GM23338 (cell line): ENCODE measurements at regions not wholly inside any gene's neighbourhood (a gene's known extent, or its start where the extent isn't known, plus 50 kb on each side); places are given as distances from the start of the nearest gene placed in this dataset.

Experiments
- ATAC-seq: fragments of 200-7000 bp; cut with Tn5 transposase; 3 replicates; pipeline ENCODE4 v1.9.1; 2020
- DNase-seq: peaks from one replicate; pipeline ENCODE4 v3.0.0-alpha.2; 2015; ENCODE audit warnings: low spot score
- H2AFZ ChIP-seq: fragments of 200-600 bp; sonication (generic); 2 replicates; pipeline ENCODE4 v1.8.0; 2016; ENCODE audit warnings: antibody characterized with exemption, mild to moderate bottlenecking, moderate library complexity
- H3F3A ChIP-seq: fragments of 200-600 bp; sonication (generic); replicated peaks from 2 replicates; pipeline ENCODE4 v1.8.0; 2017; ENCODE audit warnings: antibody characterized with exemption, mixed run types, low read depth
- H3K27ac ChIP-seq: fragments of 200-600 bp; sonication (generic); 2 replicates; pipeline ENCODE4 v1.6.1; 2016; ENCODE audit warnings: low read depth
- H3K27me3 ChIP-seq: fragments of 200-600 bp; sonication (generic); 2 replicates; pipeline ENCODE4 v1.8.0; 2016; ENCODE audit warnings: mild to moderate bottlenecking, mixed run types, moderate library complexity; ENCODE audit not compliant: insufficient read depth
- H3K36me3 ChIP-seq: fragments of 200-600 bp; sonication (generic); 2 replicates; pipeline ENCODE4 v1.8.0; 2016; ENCODE audit warnings: mild to moderate bottlenecking; ENCODE audit not compliant: insufficient read depth
- H3K4me1 ChIP-seq: fragments of 200-600 bp; sonication (generic); 2 replicates; pipeline ENCODE4 v1.8.0; 2016; ENCODE audit warnings: mild to moderate bottlenecking, moderate library complexity; ENCODE audit not compliant: insufficient read depth
- H3K4me2 ChIP-seq: fragments of 200-600 bp; sonication (generic); 2 replicates; pipeline ENCODE4 v1.7.1; 2017; ENCODE audit warnings: mixed run types
- H3K4me3 ChIP-seq: fragments of 200-600 bp; sonication (generic); 2 replicates; pipeline ENCODE4 v1.6.1; 2016; ENCODE audit warnings: mixed run types
- H3K79me2 ChIP-seq: fragments of 200-600 bp; sonication (generic); replicated peaks from 2 replicates; pipeline ENCODE4 v1.8.0; 2017; ENCODE audit warnings: mild to moderate bottlenecking; ENCODE audit not compliant: insufficient read depth
- H3K9me2 ChIP-seq: fragments of 200-600 bp; sonication (generic); 2 replicates; pipeline ENCODE4 v1.8.0; 2017; ENCODE audit not compliant: insufficient read depth
- H4K20me1 ChIP-seq: fragments of 200-600 bp; sonication (generic); replicated peaks from 2 replicates; pipeline ENCODE4 v1.8.0; 2017; ENCODE audit warnings: mild to moderate bottlenecking; ENCODE audit not compliant: insufficient read depth
- H3K27ac Mint-ChIP-seq: 2 replicates; pipeline ENCODE4 v1.8.0; 2020; ENCODE audit warnings: inconsistent platforms, mild to moderate bottlenecking, moderate library complexity, mixed read lengths
- H3K27me3 Mint-ChIP-seq: 3 replicates; pipeline ENCODE4 v1.8.0; 2022; ENCODE audit warnings: low read depth, mild to moderate bottlenecking, moderate library complexity, mixed read lengths, inconsistent platforms; ENCODE audit not compliant: insufficient read depth, poor library complexity
- H3K36me3 Mint-ChIP-seq: 3 replicates; pipeline ENCODE4 v1.8.0; 2021; ENCODE audit warnings: low read depth, mild to moderate bottlenecking, inconsistent platforms, moderate library complexity, mixed read lengths
- H3K4me1 Mint-ChIP-seq: 3 replicates; pipeline ENCODE4 v1.8.0; 2020; ENCODE audit warnings: mild to moderate bottlenecking, inconsistent platforms, mixed read lengths
- H3K4me3 Mint-ChIP-seq: 3 replicates; pipeline ENCODE4 v1.8.0; 2021; ENCODE audit warnings: moderate library complexity, mild to moderate bottlenecking, inconsistent platforms, mixed read lengths
- H3K9me3 Mint-ChIP-seq: 3 replicates; pipeline ENCODE4 v1.8.0; 2020; ENCODE audit warnings: moderate library complexity, mild to moderate bottlenecking, inconsistent platforms, mixed read lengths
- CREB1 ChIP-seq: fragments of 250-450 bp; sonication (Bioruptor Pico); IDR thresholded peaks from 2 replicates; pipeline ENCODE4 v1.5.0; 2020; ENCODE audit warnings: low read depth, mild to moderate bottlenecking, moderate library complexity
- CTCF ChIP-seq, 2 experiments: fragments of 200-600 bp in 1 of 2; sonication (generic) in 1 of 2; conservative IDR thresholded peaks; 2 replicates each; pipeline versions ENCODE4 v1.5.1 to v1.6.1; 2016 to 2017; ENCODE audit warnings: antibody characterized with exemption in 2 of 2, low read depth in 2 of 2, mild to moderate bottlenecking in 2 of 2, moderate library complexity in 1 of 2
- EZH2 ChIP-seq: fragments of 200-600 bp; sonication (generic); IDR thresholded peaks from one replicate; pipeline ENCODE4 v1.8.0; 2017; ENCODE audit warnings: antibody characterized with exemption, mild to moderate bottlenecking, low read depth; ENCODE audit not compliant: unreplicated experiment
- EZH2phosphoT487 ChIP-seq: fragments of 200-600 bp; sonication (generic); IDR thresholded peaks from one replicate; pipeline ENCODE4 v1.8.1; 2018; ENCODE audit warnings: antibody characterized with exemption; ENCODE audit not compliant: unreplicated experiment
- NANOG ChIP-seq: IDR thresholded peaks from 2 replicates; pipeline ENCODE4 v1.6.1; 2016; ENCODE audit warnings: antibody characterized with exemption, borderline replicate concordance
- POLR2AphosphoS5 ChIP-seq: IDR thresholded peaks from 2 replicates; pipeline ENCODE4 v1.6.1; 2016; ENCODE audit warnings: antibody characterized with exemption, low read depth
- REST ChIP-seq: IDR thresholded peaks from one replicate; pipeline ENCODE4 v1.6.1; 2018; ENCODE audit warnings: antibody characterized with exemption; ENCODE audit not compliant: unreplicated experiment
- STAT1 ChIP-seq: IDR thresholded peaks from one replicate; pipeline ENCODE4 v1.6.1; 2016; ENCODE audit warnings: antibody characterized with exemption; ENCODE audit not compliant: unreplicated experiment
- ZNF331 ChIP-seq: fragments of 250-450 bp; sonication (Bioruptor Pico); IDR thresholded peaks from 2 replicates; pipeline ENCODE4 v1.5.0; 2020; ENCODE audit warnings: low read depth, mild to moderate bottlenecking, moderate library complexity
- ZNF462 ChIP-seq: fragments of 250-450 bp; sonication (Bioruptor Pico); IDR thresholded peaks from 2 replicates; pipeline ENCODE4 v1.5.0; 2020; ENCODE audit warnings: mild to moderate bottlenecking, moderate library complexity

GRCh38 chr2:181185948-181186347 lies 205.5 kb downstream of the UBE2E3 start (continued):
- no peak for TF ChIP-seq CTCF (conservative IDR thresholded peaks at IDR 0.05; ENCODE audit: low read depth in 2 of 2)
- no peak for TF ChIP-seq EZH2
- no peak for TF ChIP-seq NANOG
- TF ChIP-seq REST: no peak
- TF ChIP-seq EZH2phosphoT487: no peak
- no peak for TF ChIP-seq ZNF331
- no peak for TF ChIP-seq STAT1

- H3K27ac Mint-ChIP-seq: no peak overlapping the region
- H3K4me3 ChIP-seq: no peak overlapping the region
- TF ChIP-seq REST (no peak), EZH2 (no peak), NANOG (no peak), POLR2AphosphoS5 (no peak), CREB1 (CRISPR knock-in tag) (no peak), STAT1 (no peak), EZH2phosphoT487 (no peak), ZNF462 (CRISPR knock-in tag) (no peak)
Measured at GRCh38 chr2:181188605-181189004, 208.2 kb downstream of the UBE2E3 start.

More at GRCh38 chr2:181188605-181189004, 208.2 kb downstream of the UBE2E3 start:
- Histone ChIP-seq H3F3A (no peaks in the 10 kb centered on the region), H3K79me2 (no peaks in the 10 kb centered on the region), H3K9me2 (no peaks in the 10 kb centered on the region), H4K20me1 (no peaks in the 10 kb centered on the region), H2AFZ (peak overlapping the region; percentile 32; the same call in 1 of the 2 replicates), H3K4me2 (no peak overlapping the region), H3K36me3 (no peaks in the 10 kb centered on the region), H3K4me1 (peaks cover 7% of the 10 kb centered on the region; the same call in 1 of the 2 replicates), H3K27me3 (no peaks in the 10 kb centered on the region), H3K27ac (no peak overlapping the region)
- no peak for ATAC-seq
- H3K36me3 Mint-ChIP-seq: no peaks in the 10 kb centered on the region
- H3K27me3 Mint-ChIP-seq: no peaks in the 10 kb centered on the region
- H3K9me3 Mint-ChIP-seq: no peaks in the 10 kb centered on the region
- H3K4me1 Mint-ChIP-seq: peaks cover 3% of the 10 kb centered on the region; the same call in 1 of the 3 replicates
- DNase-seq: no peak
- H3K4me3 Mint-ChIP-seq: no peak overlapping the region
